GM20000 (cell line): ENCODE measurements at regions not wholly inside any gene's neighbourhood (a gene's known extent, or its start where the extent isn't known, plus 50 kb on each side); places are given as distances from the start of the nearest gene placed in this dataset.

Source experiments
- DNase-seq: peaks from one replicate; pipeline ENCODE4 v3.0.0; 2012; ENCODE audit warnings: low spot score
- CTCF ChIP-seq: IDR thresholded peaks from 2 replicates; pipeline ENCODE4 v1.5.1; 2012; ENCODE audit warnings: mild to moderate bottlenecking, control low read depth; ENCODE audit errors: extremely low read depth, missing control alignments

- DNase-seq, result peak; percentile 36
- TF ChIP-seq CTCF, result peak; percentile 24
These were observed 126.2 kb upstream of the LGALSL start for GRCh38 chr2:64327510-64328414.

- DNase-seq, result peak; percentile 45
- no peak for TF ChIP-seq CTCF
These were observed 125.6 kb upstream of the LGALSL start for GRCh38 chr2:64328415-64328722.

- DNase-seq, result no peak
- no peak for TF ChIP-seq CTCF
These were observed 125.2 kb upstream of the LGALSL start for GRCh38 chr2:64328756-64329155.

- TF ChIP-seq CTCF, result no peak
These were observed 124.1 kb upstream of the LGALSL start for GRCh38 chr2:64329848-64330247.

GRCh38 chr2:64330281-64331113, 123.5 kb upstream of the LGALSL start:
- peak; percentile 48 for DNase-seq
- peak; percentile 97 for TF ChIP-seq CTCF

More at GRCh38 chr2:64329848-64330247, 124.1 kb upstream of the LGALSL start:
- no peak for DNase-seq

GRCh38 chr2:64331114-64331645, 122.8 kb upstream of the LGALSL start:
- TF ChIP-seq CTCF, result no peak
- no peak for DNase-seq
